NCI-H526 treated with DMSO at 0.1 percent for 48 hours (cell line): ENCODE measurements at regions not wholly inside any gene's neighbourhood (a gene's known extent, or its start where the extent isn't known, plus 50 kb on each side); places are given as distances from the start of the nearest gene placed in this dataset.
"Not testable (repeated sequence)": the region's sequence is repeated elsewhere in the genome, so short reads cannot be mapped to it uniquely, and the experiment has no call there.

Experiments used
- DNase-seq: peaks from one replicate; lab custom pipeline; 2025; lab: John Stamatoyannopoulos, UW

GRCh38 chrX:3837958-3838643 lies 124.7 kb upstream of the PRKX start:
- DNase-seq, result not testable (repeated sequence)

GRCh38 chrX:3837211-3837610 lies 123.8 kb upstream of the PRKX start:
- DNase-seq, result not testable (repeated sequence)

- not testable (repeated sequence) for DNase-seq
Measured at GRCh38 chrX:3833761-3834542, 120.5 kb upstream of the PRKX start.

- DNase-seq, result not testable (repeated sequence)
Measured at GRCh38 chrX:3830020-3830419, 116.6 kb upstream of the PRKX start.

- DNase-seq, result not testable (repeated sequence)
Measured at GRCh38 chrX:3829041-3829531, 115.6 kb upstream of the PRKX start.

- not testable (repeated sequence) for DNase-seq
Measured at GRCh38 chrX:3828378-3829040, 115.1 kb upstream of the PRKX start.

GRCh38 chrX:3824008-3824407 lies 110.6 kb upstream of the PRKX start:
- DNase-seq, result not testable (repeated sequence)

- no peak for DNase-seq
Measured at GRCh38 chrX:3820167-3820566, 106.7 kb upstream of the PRKX start.

GRCh38 chrX:3817480-3817879 lies 104.0 kb upstream of the PRKX start:
- DNase-seq, result not testable (repeated sequence)

GRCh38 chrX:3815896-3816664 lies 102.6 kb upstream of the PRKX start:
- DNase-seq, result peak; percentile 9

GRCh38 chrX:3811331-3812311 lies 98.2 kb upstream of the PRKX start:
- peak; percentile 40 for DNase-seq

- peak; percentile 47 for DNase-seq
Measured at GRCh38 chrX:3807906-3808305, 94.5 kb upstream of the PRKX start.

GRCh38 chrX:3806630-3807029 lies 93.2 kb upstream of the PRKX start:
- DNase-seq, result no peak

GRCh38 chrX:3803713-3804112 lies 90.3 kb upstream of the PRKX start:
- DNase-seq, result no peak

GRCh38 chrX:3803305-3803704 lies 89.9 kb upstream of the PRKX start:
- DNase-seq, result no peak

GRCh38 chrX:3795411-3795810 lies 82.0 kb upstream of the PRKX start:
- not testable (repeated sequence) for DNase-seq

GRCh38 chrX:3791449-3791848 lies 78.0 kb upstream of the PRKX start:
- DNase-seq, result no peak

- no peak for DNase-seq
Measured at GRCh38 chrX:3788494-3789233, 75.2 kb upstream of the PRKX start.

GRCh38 chrX:3787856-3788255 lies 74.4 kb upstream of the PRKX start:
- DNase-seq, result no peak

GRCh38 chrX:3785822-3786221 lies 72.4 kb upstream of the PRKX start:
- DNase-seq, result not testable (repeated sequence)
